HG02870 (cell line): ENCODE measurements at regions not wholly inside any gene's neighbourhood (a gene's known extent, or its start where the extent isn't known, plus 50 kb on each side); places are given as distances from the start of the nearest gene placed in this dataset.

ENCODE experiments used
- ATAC-seq: cut with Tn5 transposase; IDR thresholded peaks from one replicate; pipeline ENCODE4 v1.9.1; 2021; ENCODE audit warnings: mild to moderate bottlenecking, moderate library complexity; ENCODE audit not compliant: unreplicated experiment

GRCh38 chr2:216320852-216321251 lies 51.4 kb downstream of the MARCHF4 start:
- no peak for ATAC-seq

GRCh38 chr2:216319771-216320170 lies 52.5 kb downstream of the MARCHF4 start:
- ATAC-seq, result no peak

GRCh38 chr2:216318521-216318874 lies 53.8 kb downstream of the MARCHF4 start:
- no peak for ATAC-seq

GRCh38 chr2:216317831-216318520 lies 54.3 kb downstream of the MARCHF4 start:
- ATAC-seq, result no peak

GRCh38 chr2:216316743-216317142 lies 55.5 kb downstream of the MARCHF4 start:
- ATAC-seq, result no peak

- no peak for ATAC-seq
Measured at GRCh38 chr2:216315802-216316603, 56.3 kb downstream of the MARCHF4 start.

GRCh38 chr2:216312441-216312840 lies 59.8 kb downstream of the MARCHF4 start:
- ATAC-seq, result no peak

GRCh38 chr2:216308576-216308975 lies 63.7 kb downstream of the MARCHF4 start:
- ATAC-seq, result no peak

- ATAC-seq, result no peak
Measured at GRCh38 chr2:216307496-216307895, 64.8 kb downstream of the MARCHF4 start.

- no peak for ATAC-seq
Measured at GRCh38 chr2:216306868-216307267, 65.4 kb downstream of the MARCHF4 start.

GRCh38 chr2:216305574-216305973 lies 66.7 kb downstream of the MARCHF4 start:
- ATAC-seq, result no peak

GRCh38 chr2:216302981-216303676 lies 69.2 kb downstream of the MARCHF4 start:
- ATAC-seq, result no peak

GRCh38 chr2:216300906-216301305 lies 71.4 kb downstream of the MARCHF4 start:
- ATAC-seq, result no peak

GRCh38 chr2:216299588-216299987 lies 72.7 kb downstream of the MARCHF4 start:
- no peak for ATAC-seq

GRCh38 chr2:216298719-216299495 lies 73.4 kb downstream of the MARCHF4 start:
- ATAC-seq, result no peak

- ATAC-seq, result no peak
Measured at GRCh38 chr2:216296856-216297255, 75.4 kb downstream of the MARCHF4 start.

- no peak for ATAC-seq
Measured at GRCh38 chr2:216294305-216294704, 78.0 kb downstream of the MARCHF4 start.

GRCh38 chr2:216293883-216294282 lies 78.4 kb downstream of the MARCHF4 start:
- ATAC-seq, result no peak

GRCh38 chr2:216292886-216293301 lies 79.4 kb downstream of the MARCHF4 start:
- ATAC-seq, result no peak

GRCh38 chr2:216292475-216292874 lies 79.8 kb downstream of the MARCHF4 start:
- ATAC-seq, result no peak

GRCh38 chr2:216289470-216289869 lies 82.8 kb downstream of the MARCHF4 start:
- ATAC-seq, result no peak
